ENCODE measurements at regions not wholly inside any gene's neighbourhood (a gene's known extent, or its start where the extent isn't known, plus 50 kb on each side); places are given as distances from the start of the nearest gene placed in this dataset.

GRCh38 chr2:190794790-190795189 is 85.8 kb upstream of the GLS start:
- TF ChIP-seq FOXP2 (optimal IDR thresholded peaks at IDR 0.05; ENCODE audit: borderline replicate concordance, extremely low read depth, extremely low read length, insufficient read depth) (no peak), SIN3A (IDR thresholded peaks at IDR 0.05; ENCODE audit: borderline replicate concordance, insufficient read depth, low read length) (no peak), TAF1 (IDR thresholded peaks at IDR 0.05; ENCODE audit: borderline replicate concordance, insufficient read depth, low read length) (no peak)
- TF ChIP-seq, protein P1, sequence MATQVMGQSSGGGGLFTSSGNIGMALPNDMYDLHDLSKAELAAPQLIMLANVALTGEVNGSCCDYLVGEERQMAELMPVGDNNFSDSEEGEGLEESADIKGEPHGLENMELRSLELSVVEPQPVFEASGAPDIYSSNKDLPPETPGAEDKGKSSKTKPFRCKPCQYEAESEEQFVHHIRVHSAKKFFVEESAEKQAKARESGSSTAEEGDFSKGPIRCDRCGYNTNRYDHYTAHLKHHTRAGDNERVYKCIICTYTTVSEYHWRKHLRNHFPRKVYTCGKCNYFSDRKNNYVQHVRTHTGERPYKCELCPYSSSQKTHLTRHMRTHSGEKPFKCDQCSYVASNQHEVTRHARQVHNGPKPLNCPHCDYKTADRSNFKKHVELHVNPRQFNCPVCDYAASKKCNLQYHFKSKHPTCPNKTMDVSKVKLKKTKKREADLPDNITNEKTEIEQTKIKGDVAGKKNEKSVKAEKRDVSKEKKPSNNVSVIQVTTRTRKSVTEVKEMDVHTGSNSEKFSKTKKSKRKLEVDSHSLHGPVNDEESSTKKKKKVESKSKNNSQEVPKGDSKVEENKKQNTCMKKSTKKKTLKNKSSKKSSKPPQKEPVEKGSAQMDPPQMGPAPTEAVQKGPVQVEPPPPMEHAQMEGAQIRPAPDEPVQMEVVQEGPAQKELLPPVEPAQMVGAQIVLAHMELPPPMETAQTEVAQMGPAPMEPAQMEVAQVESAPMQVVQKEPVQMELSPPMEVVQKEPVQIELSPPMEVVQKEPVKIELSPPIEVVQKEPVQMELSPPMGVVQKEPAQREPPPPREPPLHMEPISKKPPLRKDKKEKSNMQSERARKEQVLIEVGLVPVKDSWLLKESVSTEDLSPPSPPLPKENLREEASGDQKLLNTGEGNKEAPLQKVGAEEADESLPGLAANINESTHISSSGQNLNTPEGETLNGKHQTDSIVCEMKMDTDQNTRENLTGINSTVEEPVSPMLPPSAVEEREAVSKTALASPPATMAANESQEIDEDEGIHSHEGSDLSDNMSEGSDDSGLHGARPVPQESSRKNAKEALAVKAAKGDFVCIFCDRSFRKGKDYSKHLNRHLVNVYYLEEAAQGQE (IDR thresholded peaks at IDR 0.05; ENCODE audit: insufficient read depth in 1 of 2, low read depth in 2 of 2, low read length in 2 of 2), result no peak

DNA sequence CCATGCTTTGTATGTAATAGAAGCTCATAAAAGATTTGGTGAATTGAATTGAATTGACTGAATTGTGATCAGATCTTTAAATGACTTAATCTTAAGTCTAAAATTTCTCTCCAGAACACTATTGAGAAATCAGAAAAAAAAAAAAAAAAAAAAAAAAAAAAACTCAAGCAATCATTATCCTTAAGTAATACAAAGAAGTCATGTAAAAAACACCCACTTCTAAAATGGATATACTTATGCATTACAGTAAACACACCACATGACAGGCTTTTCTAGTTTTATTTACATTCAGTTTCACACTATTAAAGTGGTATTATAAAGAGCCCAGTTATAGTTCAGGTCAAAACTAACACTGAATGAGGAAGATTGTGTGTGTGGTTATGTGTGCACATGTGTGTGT is 84.9 kb upstream of the GLS start:
- TF ChIP-seq SIN3A (IDR thresholded peaks at IDR 0.05; ENCODE audit: borderline replicate concordance, insufficient read depth, low read length), result no peak
- TF ChIP-seq, protein P1 (IDR thresholded peaks at IDR 0.05; ENCODE audit: insufficient read depth in 1 of 2, low read depth in 2 of 2, low read length in 2 of 2), result no peak
- no peak for TF ChIP-seq POLR2AphosphoS5 (IDR thresholded peaks at IDR 0.05; ENCODE audit: low read depth, low read length)
- no peak for TF ChIP-seq TAF1 (IDR thresholded peaks at IDR 0.05; ENCODE audit: borderline replicate concordance, insufficient read depth, low read length)
- TF ChIP-seq FOXP2 (optimal IDR thresholded peaks at IDR 0.05; ENCODE audit: borderline replicate concordance, extremely low read depth, extremely low read length, insufficient read depth), result no peak

DNA sequence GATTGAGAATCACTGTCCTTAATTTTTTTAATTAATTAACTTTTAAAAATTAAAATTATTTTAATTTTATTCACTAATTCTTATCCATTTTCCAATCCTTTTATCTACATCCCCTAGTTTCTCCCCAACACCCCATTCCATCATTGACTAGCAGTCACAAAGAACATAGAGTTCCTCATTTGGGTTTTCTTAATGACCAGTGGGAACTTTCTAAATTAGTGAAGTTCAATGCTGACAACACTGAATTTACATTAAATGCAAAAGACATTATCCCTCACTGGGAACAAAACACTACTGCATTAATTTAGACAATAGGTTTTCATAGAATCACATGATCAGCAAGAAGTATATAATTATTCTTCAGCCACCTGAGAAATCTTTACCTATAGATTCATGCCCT is 80.6 kb upstream of the GLS start:
- TF ChIP-seq TAF1 (IDR thresholded peaks at IDR 0.05; ENCODE audit: borderline replicate concordance, insufficient read depth, low read length) (no peak), POLR2AphosphoS5 (IDR thresholded peaks at IDR 0.05; ENCODE audit: low read depth, low read length) (no peak), SIN3A (IDR thresholded peaks at IDR 0.05; ENCODE audit: borderline replicate concordance, insufficient read depth, low read length) (no peak), FOXP2 (optimal IDR thresholded peaks at IDR 0.05; ENCODE audit: borderline replicate concordance, extremely low read depth, extremely low read length, insufficient read depth) (no peak)

- no peak for TF ChIP-seq TAF1 (IDR thresholded peaks at IDR 0.05; ENCODE audit: borderline replicate concordance, insufficient read depth, low read length)
- no peak for TF ChIP-seq SIN3A (IDR thresholded peaks at IDR 0.05; ENCODE audit: borderline replicate concordance, insufficient read depth, low read length)
- TF ChIP-seq, protein P1 (IDR thresholded peaks at IDR 0.05; ENCODE audit: insufficient read depth in 1 of 2, low read depth in 2 of 2, low read length in 2 of 2), result no peak
- TF ChIP-seq FOXP2 (optimal IDR thresholded peaks at IDR 0.05; ENCODE audit: borderline replicate concordance, extremely low read depth, extremely low read length, insufficient read depth), result no peak
- TF ChIP-seq POLR2AphosphoS5 (IDR thresholded peaks at IDR 0.05; ENCODE audit: low read depth, low read length), result no peak
Observed at GRCh38 chr2:190800528-190800927, 80.1 kb upstream of the GLS start.

- TF ChIP-seq, protein P1 (IDR thresholded peaks at IDR 0.05; ENCODE audit: insufficient read depth in 1 of 2, low read depth in 2 of 2, low read length in 2 of 2), result no peak
- TF ChIP-seq POLR2AphosphoS5 (IDR thresholded peaks at IDR 0.05; ENCODE audit: low read depth, low read length), result no peak
- no peak for TF ChIP-seq SIN3A (IDR thresholded peaks at IDR 0.05; ENCODE audit: borderline replicate concordance, insufficient read depth, low read length)
- no peak for TF ChIP-seq TAF1 (IDR thresholded peaks at IDR 0.05; ENCODE audit: borderline replicate concordance, insufficient read depth, low read length)
- no peak for TF ChIP-seq FOXP2 (optimal IDR thresholded peaks at IDR 0.05; ENCODE audit: borderline replicate concordance, extremely low read depth, extremely low read length, insufficient read depth)
Observed at GRCh38 chr2:190802129-190802528, 78.5 kb upstream of the GLS start.

All from PFSK-1 (cell line).